GM19023 (cell line): ENCODE measurements at regions not wholly inside any gene's neighbourhood (a gene's known extent, or its start where the extent isn't known, plus 50 kb on each side); places are given as distances from the start of the nearest gene placed in this dataset.

Experiments used
- ATAC-seq: cut with Tn5 transposase; IDR thresholded peaks from one replicate; pipeline ENCODE4 v1.9.1; 2021; ENCODE audit warnings: mild to moderate bottlenecking, moderate library complexity; ENCODE audit not compliant: unreplicated experiment

- ATAC-seq, result no peak
These were observed 357.1 kb upstream of the HSF2 start for GRCh38 chr6:122042380-122042779.

GRCh38 chr6:122042960-122043735 lies 356.3 kb upstream of the HSF2 start:
- no peak for ATAC-seq

- ATAC-seq, result no peak
These were observed 350.9 kb upstream of the HSF2 start for GRCh38 chr6:122048570-122048969.

GRCh38 chr6:122049341-122049740 lies 350.1 kb upstream of the HSF2 start:
- ATAC-seq, result no peak

- no peak for ATAC-seq
These were observed 349.2 kb upstream of the HSF2 start for GRCh38 chr6:122050242-122050755.

GRCh38 chr6:122052346-122052900 lies 347.0 kb upstream of the HSF2 start:
- ATAC-seq, result no peak

- no peak for ATAC-seq
These were observed 339.5 kb upstream of the HSF2 start for GRCh38 chr6:122059918-122060317.

- ATAC-seq, result no peak
These were observed 337.6 kb upstream of the HSF2 start for GRCh38 chr6:122061855-122062254.

DNA sequence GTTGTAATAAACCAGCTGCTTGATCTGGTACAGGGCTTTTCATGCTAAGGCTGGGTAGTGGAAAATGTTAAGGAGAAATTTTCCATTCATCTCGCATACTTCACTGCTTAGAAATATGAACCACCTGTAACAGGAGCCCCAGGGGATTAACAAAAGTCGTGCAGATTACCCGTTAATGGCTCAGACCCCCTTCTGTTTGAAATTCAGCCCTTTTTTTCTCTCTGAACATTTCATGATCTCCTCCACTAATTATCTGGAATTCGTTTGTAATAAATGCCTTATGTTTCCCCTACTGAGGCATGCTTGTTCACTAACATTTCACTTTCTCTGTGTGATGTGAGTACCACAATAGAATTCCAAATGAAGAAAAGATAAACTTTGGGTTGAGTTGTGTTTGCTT lies 336.4 kb upstream of the HSF2 start:
- ATAC-seq, result no peak

DNA sequence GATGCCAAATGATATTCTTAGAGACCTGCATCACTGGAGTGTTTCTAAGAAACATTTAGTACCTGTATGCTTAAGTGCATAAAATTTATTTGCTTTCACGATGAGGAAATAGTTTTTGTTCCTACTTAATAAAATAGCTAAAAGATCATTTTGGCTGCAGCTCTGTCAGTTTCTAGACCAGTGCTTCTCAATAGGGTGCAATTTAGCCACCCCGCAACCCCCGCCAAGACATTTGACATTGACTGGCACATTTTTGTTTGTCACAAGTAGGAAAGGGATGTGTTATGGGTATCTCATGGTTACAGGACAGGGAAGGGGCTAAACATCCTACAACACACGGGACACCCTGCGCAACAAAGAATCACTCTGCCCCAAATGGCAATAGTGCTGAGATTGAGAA lies 335.7 kb upstream of the HSF2 start:
- no peak for ATAC-seq

DNA sequence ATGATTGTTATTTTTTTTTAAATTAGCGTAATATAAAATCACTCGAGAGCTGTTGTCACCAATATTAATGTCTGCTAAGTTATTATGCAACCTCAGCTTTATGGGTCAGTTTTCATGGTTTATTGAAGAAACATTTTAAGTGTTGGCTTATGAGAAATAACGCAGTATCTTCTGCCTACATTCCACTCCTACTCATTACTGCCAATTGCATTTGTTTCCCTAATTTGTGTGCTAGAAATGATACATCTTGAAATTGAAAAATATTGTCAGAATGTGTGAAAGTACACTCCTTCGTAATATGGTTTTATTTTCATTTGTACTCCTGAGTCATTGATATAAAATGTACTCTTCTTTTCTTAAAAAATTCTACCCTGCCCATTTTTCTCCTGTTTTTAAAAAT lies 333.3 kb upstream of the HSF2 start:
- no peak for ATAC-seq

DNA sequence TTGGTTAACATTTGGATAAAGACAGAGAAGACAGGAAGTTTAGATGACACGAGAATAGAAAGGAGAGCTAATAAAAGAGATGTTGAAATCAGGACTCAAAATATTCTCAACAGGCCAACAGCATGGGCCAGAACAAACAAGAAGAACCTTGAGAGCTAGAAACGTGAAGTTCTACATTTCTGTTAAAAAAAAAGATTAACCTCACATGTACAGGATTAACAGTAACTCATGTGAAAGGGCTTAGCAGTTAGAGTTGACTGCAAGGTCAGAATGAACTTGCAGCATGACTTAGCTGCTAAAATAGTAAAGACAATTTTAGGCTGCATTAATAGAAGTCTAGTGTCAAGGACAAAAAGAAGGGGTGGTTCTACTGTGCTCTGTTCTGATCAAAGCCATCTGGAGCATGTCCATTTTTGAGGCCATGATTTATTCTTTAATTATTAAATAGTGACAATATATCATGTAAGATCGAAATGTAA lies 331.1 kb upstream of the HSF2 start:
- ATAC-seq, result no peak

- no peak for ATAC-seq
These were observed 329.5 kb upstream of the HSF2 start for GRCh38 chr6:122069932-122070331.

GRCh38 chr6:122072014-122072647 lies 327.3 kb upstream of the HSF2 start:
- ATAC-seq, result no peak

DNA sequence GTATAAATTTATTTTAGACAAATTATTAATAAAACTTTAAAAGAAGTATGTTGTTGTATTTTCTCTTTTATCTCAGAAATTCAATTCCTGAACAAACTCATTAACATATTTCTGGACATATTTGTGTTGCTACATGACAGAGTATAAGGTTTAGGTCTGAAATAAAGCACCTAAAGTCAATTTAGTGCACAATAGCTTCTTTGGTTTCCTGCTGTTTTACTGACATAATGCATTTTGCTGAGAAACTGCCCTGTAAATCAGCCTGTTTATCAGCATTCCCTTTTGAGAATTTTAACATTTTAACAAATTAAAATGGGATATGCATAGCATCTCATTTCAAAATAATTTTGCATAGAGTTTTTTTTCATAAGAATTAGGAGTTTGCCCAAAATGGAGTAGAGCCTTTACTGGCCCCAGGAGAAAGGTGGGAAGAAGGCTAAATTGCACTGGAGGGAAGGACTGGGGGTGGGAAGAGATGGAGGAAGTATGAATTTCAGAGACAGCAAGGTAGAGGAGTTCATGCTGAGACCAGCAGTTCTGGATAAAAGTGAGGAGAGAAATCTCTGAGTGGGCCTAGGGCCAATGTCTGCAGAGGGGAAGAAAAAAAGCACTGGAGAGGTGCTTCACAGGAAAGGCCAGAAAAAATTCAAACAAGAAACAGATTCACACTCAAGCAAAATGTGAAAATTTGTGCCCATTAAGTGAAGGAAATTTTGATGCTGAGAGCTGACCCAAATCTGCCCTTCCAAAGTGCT lies 324.2 kb upstream of the HSF2 start:
- no peak for ATAC-seq

GRCh38 chr6:122075917-122076316 lies 323.5 kb upstream of the HSF2 start:
- no peak for ATAC-seq

DNA sequence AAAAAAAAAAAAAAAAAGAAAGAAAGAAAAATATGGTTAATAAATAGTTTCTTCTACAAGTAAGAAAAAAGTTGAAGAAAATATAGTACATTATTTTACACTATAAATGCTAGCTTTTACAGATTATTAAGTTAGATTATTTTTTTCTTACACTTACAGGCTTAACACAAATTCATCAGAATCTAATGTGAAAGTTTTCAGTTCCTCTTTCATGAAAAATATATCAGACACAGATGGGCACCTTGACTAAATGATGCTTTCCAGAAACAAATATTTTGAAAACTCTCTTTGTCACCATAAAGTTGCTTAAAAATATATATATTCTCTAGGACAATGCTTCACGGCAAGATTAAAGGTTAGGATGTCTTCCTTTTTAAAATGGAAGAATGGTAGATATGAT lies 321.8 kb upstream of the HSF2 start:
- ATAC-seq, result no peak

DNA sequence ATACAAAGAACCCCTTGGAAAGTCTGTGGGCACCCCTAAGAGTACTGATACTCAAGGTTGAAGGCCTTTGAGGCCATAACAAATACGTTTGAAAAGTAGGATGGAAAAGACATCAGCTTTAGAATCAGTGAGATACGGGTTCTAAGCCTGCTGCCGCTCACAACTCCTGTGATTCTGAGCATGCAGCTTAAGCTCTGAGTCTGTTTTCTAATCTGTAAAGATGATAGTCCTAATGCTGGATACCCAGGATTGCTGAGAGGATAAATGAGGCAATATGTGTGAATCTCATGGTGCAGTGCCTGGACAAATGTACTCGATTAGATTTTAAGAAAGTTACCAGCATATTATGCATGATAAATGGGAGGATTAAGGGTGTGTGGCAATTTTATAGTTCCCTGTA lies 321.0 kb upstream of the HSF2 start:
- ATAC-seq, result no peak

DNA sequence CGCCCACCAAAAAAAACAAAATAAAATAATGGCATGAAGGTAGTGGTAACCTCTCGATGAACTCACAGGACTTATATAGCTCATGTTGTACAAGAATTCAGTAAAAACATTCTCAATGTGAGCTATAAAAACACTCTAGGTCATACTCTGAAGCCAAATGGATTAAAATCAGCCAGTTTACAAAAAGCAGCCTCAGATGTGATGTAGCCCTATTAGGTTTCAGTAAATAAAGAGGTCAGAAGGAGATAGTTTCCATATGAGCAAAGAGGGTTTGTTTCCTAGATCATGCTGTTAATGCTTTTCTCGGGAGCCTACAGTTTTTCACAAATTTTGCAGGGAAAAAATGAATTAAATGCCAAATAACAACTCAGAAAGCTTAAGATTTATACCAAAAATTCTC lies 319.5 kb upstream of the HSF2 start:
- no peak for ATAC-seq

GRCh38 chr6:122081921-122082320 lies 317.5 kb upstream of the HSF2 start:
- ATAC-seq, result no peak

DNA sequence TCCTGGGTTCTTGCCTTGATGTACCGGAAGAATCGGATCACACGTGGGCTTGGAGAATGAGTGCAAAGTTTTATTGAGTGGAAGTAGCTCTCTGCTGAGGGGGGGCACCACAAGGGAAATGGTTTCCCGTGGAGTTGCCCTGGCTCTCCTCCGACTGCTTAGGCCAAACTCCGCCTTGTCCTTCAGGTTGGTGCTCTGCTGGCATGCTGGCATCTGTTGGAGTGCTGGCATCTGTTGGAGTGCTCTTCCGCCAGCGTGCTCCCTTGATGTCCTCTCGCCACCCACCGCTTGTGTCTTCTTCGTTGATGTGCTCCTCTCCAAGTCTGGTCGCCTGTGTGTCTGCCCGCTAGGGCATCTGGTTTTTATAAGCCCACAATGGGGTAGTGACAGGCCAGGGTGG lies 317.1 kb upstream of the HSF2 start:
- no peak for ATAC-seq
